Neural cell (in vitro differentiated cells): ENCODE measurements at regions not wholly inside any gene's neighbourhood (a gene's known extent, or its start where the extent isn't known, plus 50 kb on each side); places are given as distances from the start of the nearest gene placed in this dataset.
"Not testable (repeated sequence)": the region's sequence is repeated elsewhere in the genome, so short reads cannot be mapped to it uniquely, and the experiment has no call there.

ENCODE experiments used
- H2AFZ ChIP-seq: fragments of 200-600, 300-800 bp; sonication (generic), shearing (Covaris generic); 2 replicates; pipeline ENCODE4 v1.6.0; 2014; ENCODE audit warnings: low read depth, mild to moderate bottlenecking, antibody characterized with exemption, low read length, moderate library complexity
- H3F3A ChIP-seq: fragments of 200-600 bp; shearing (Covaris generic); 2 replicates; pipeline ENCODE4 v1.6.1; 2016; ENCODE audit warnings: mild to moderate bottlenecking, moderate library complexity, mixed read lengths, antibody characterized with exemption, low read length; ENCODE audit not compliant: insufficient read depth, poor library complexity, severe bottlenecking
- H3K27ac ChIP-seq: fragments of 200-600, 300-800 bp; sonication (generic), shearing (Covaris generic); 2 replicates; pipeline ENCODE4 v1.5.1; 2014; ENCODE audit warnings: mild to moderate bottlenecking, low read length, moderate library complexity
- H3K27me3 ChIP-seq: fragments of 300-800, 200-600 bp; sonication (generic), shearing (Covaris generic); 2 replicates; pipeline ENCODE4 v1.6.0; 2014; ENCODE audit warnings: mild to moderate bottlenecking, low read depth, low read length, moderate library complexity; ENCODE audit not compliant: insufficient read depth
- H3K36me3 ChIP-seq: fragments of 300-800, 200-600 bp; sonication (generic), shearing (Covaris generic); 2 replicates; pipeline ENCODE4 v1.5.1; 2014; ENCODE audit warnings: mild to moderate bottlenecking, antibody characterized with exemption, low read length, moderate library complexity; ENCODE audit not compliant: insufficient read depth
- H3K4me2 ChIP-seq: fragments of 300-800, 200-600 bp; sonication (generic), shearing (Covaris generic); 2 replicates; pipeline ENCODE4 v1.6.0; 2014; ENCODE audit warnings: mild to moderate bottlenecking, low read length
- H3K4me3 ChIP-seq: fragments of 300-800, 200-600 bp; sonication (generic), shearing (Covaris generic); 2 replicates; pipeline ENCODE4 v1.5.1; 2014; ENCODE audit warnings: mild to moderate bottlenecking, low read length, moderate library complexity
- H3K79me2 ChIP-seq: fragments of 200-600 bp; shearing (Covaris generic); replicated peaks from 2 replicates; pipeline ENCODE4 v1.6.0; 2014; ENCODE audit warnings: mild to moderate bottlenecking, low read length, moderate library complexity; ENCODE audit not compliant: insufficient read depth
- H3K9ac ChIP-seq: fragments of 300-800, 200-600 bp; sonication (generic), shearing (Covaris generic); 2 replicates; pipeline ENCODE4 v1.6.1; 2016; ENCODE audit warnings: mild to moderate bottlenecking, low read length, mixed read lengths
- H3K9me2 ChIP-seq: fragments of 200-600 bp; shearing (Covaris generic); 2 replicates; pipeline ENCODE4 v1.6.1; 2016; ENCODE audit warnings: mild to moderate bottlenecking, low read length, mixed read lengths; ENCODE audit not compliant: insufficient read depth
- H3K9me3 ChIP-seq: fragments of 200-600, 300-800 bp; sonication (generic), shearing (Covaris generic); 2 replicates; pipeline ENCODE4 v1.6.1; 2016; ENCODE audit warnings: mild to moderate bottlenecking, mixed run types, low read length, moderate library complexity, mixed read lengths
- H4K20me1 ChIP-seq: fragments of 200-600 bp; shearing (Covaris generic); 2 replicates; pipeline ENCODE4 v1.6.1; 2016; ENCODE audit warnings: mild to moderate bottlenecking, mixed run types; ENCODE audit not compliant: insufficient read depth
- EP300 ChIP-seq: fragments of 450-650 bp; conservative IDR thresholded peaks from 2 replicates; pipeline ENCODE4 v1.6.1; 2014; ENCODE audit warnings: antibody characterized with exemption, mild to moderate bottlenecking, moderate library complexity; ENCODE audit not compliant: poor library complexity, severe bottlenecking
- EZH2 ChIP-seq: fragments of 200-600, 300-800 bp; shearing (Covaris generic), sonication (generic); IDR thresholded peaks from 2 replicates; pipeline ENCODE4 v1.6.1; 2014; ENCODE audit warnings: antibody characterized with exemption, low read length, borderline replicate concordance, mild to moderate bottlenecking; ENCODE audit not compliant: insufficient read depth, poor library complexity, severe bottlenecking
- MXI1 ChIP-seq: fragments of 450-650 bp; conservative IDR thresholded peaks from 2 replicates; pipeline ENCODE4 v1.6.1; 2014; ENCODE audit warnings: antibody characterized with exemption, mild to moderate bottlenecking; ENCODE audit not compliant: poor library complexity, severe bottlenecking
- POLR2AphosphoS5 ChIP-seq: IDR thresholded peaks from 2 replicates; pipeline ENCODE4 v1.6.1; 2012
- RAD21 ChIP-seq: fragments of 450-650 bp; conservative IDR thresholded peaks from 2 replicates; pipeline ENCODE4 v1.6.1; 2014; ENCODE audit warnings: antibody characterized with exemption, mild to moderate bottlenecking, moderate library complexity
- REST ChIP-seq: IDR thresholded peaks from 2 replicates; pipeline ENCODE4 v1.6.1; 2012; ENCODE audit warnings: borderline replicate concordance
- SMC3 ChIP-seq: fragments of 450-650 bp; conservative IDR thresholded peaks from 2 replicates; pipeline ENCODE4 v1.6.1; 2014; ENCODE audit warnings: antibody characterized with exemption, mild to moderate bottlenecking, moderate library complexity; ENCODE audit not compliant: poor library complexity
- TAF1 ChIP-seq: IDR thresholded peaks from 2 replicates; pipeline ENCODE4 v1.6.1; 2012; ENCODE audit warnings: low read depth
- TF ChIP-seq, protein P1 (sequence below): fragments of 450-650 bp; IDR thresholded peaks from 2 replicates; pipeline ENCODE4 v1.5.1; 2014; ENCODE audit warnings: antibody characterized with exemption, mild to moderate bottlenecking, moderate library complexity; ENCODE audit not compliant: poor library complexity, severe bottlenecking

DNA sequence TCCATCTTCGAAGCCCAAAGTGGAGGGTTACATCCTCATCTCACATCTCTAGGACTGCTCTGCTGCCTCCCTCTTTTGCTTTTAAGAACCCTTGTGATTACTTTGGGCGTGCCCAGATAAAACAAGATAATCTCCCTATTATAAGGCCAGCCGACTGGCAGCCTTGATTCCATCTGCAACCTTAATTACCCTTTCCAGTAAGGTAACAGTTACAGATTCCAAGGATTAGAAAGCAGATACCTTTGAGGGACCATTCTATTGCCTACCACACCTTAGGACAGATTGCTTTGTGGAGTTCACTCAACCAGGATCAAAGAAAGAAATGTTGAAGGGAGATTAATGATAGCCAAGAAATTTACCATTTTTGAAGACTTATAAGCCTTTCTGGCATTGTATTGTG, 250.8 kb upstream of the ACVR2A start:
- H3K9ac ChIP-seq: no peak overlapping the region
- H3K27me3 ChIP-seq: no peaks in the 10 kb centered on the region
- no peaks in the 10 kb centered on the region for H3K79me2 ChIP-seq
- H3K4me3 ChIP-seq: no peak overlapping the region
- H4K20me1 ChIP-seq: no peaks in the 10 kb centered on the region
- no peak overlapping the region for H3K27ac ChIP-seq
- no peaks in the 10 kb centered on the region for H3K9me3 ChIP-seq
- H3F3A ChIP-seq: no peaks in the 10 kb centered on the region
- TF ChIP-seq TAF1 (no peak), RAD21 (no peak), EP300 (no peak), MXI1 (no peak), POLR2AphosphoS5 (no peak), SMC3 (no peak), EZH2 (no peak), REST (no peak)
- TF ChIP-seq, protein P1, sequence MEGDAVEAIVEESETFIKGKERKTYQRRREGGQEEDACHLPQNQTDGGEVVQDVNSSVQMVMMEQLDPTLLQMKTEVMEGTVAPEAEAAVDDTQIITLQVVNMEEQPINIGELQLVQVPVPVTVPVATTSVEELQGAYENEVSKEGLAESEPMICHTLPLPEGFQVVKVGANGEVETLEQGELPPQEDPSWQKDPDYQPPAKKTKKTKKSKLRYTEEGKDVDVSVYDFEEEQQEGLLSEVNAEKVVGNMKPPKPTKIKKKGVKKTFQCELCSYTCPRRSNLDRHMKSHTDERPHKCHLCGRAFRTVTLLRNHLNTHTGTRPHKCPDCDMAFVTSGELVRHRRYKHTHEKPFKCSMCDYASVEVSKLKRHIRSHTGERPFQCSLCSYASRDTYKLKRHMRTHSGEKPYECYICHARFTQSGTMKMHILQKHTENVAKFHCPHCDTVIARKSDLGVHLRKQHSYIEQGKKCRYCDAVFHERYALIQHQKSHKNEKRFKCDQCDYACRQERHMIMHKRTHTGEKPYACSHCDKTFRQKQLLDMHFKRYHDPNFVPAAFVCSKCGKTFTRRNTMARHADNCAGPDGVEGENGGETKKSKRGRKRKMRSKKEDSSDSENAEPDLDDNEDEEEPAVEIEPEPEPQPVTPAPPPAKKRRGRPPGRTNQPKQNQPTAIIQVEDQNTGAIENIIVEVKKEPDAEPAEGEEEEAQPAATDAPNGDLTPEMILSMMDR: no peak
- no peaks in the 10 kb centered on the region for H3K36me3 ChIP-seq
- H3K4me2 ChIP-seq: no peak overlapping the region
- no peak overlapping the region for H2AFZ ChIP-seq
- H3K9me2 ChIP-seq: no peaks in the 10 kb centered on the region

DNA sequence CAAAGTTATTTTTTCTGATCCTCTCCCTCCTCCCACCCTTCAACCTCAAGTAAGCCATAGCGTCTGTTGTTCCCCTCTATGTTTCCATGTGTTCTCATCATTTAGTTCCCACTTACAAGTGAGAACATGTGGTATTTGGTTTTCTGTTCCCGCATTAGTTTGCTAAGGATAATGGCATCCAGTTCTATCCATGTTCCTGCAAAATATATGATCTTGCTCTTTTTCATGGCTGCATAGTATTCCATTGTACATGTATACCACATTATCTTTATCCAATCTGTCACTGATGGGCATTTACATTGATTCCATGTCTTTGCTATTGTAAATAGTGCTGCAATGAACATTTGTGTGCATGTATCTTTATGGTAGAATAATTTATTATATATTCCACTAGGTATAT, 252.0 kb upstream of the ACVR2A start:
- not testable (repeated sequence) for H3F3A ChIP-seq, H3K79me2 ChIP-seq, H3K9me3 ChIP-seq, H3K27ac ChIP-seq, H3K9ac ChIP-seq, H3K9me2 ChIP-seq, H4K20me1 ChIP-seq, H3K4me2 ChIP-seq, H3K27me3 ChIP-seq, H3K36me3 ChIP-seq, H3K4me3 ChIP-seq, H2AFZ ChIP-seq

DNA sequence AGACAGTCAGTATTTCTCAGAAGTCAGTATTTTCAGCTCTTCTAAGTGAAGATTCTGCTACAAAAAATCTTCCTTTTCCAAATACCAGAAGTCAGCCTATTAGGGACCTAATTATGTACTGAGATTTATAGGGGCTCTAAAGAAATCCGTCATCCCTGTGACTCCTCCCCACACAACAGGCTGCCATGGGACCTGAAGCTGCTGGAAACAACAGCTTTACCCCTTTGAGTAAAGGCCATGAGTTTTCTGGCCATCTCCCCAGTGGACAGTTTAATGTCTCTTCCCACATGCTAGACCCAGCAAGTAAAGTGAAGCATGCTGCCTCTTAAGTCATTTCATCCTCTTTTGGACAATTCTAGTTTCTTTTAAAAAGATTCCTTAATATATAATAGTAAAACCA, 255.7 kb upstream of the ACVR2A start:
- H3F3A ChIP-seq: no peaks in the 10 kb centered on the region
- no peaks in the 10 kb centered on the region for H4K20me1 ChIP-seq
- H3K4me2 ChIP-seq: no peak overlapping the region
- no peaks in the 10 kb centered on the region for H3K36me3 ChIP-seq
- H3K4me3 ChIP-seq: no peak overlapping the region
- H3K27ac ChIP-seq: peak overlapping the region; percentile 76
- no peaks in the 10 kb centered on the region for H3K79me2 ChIP-seq
- H3K27me3 ChIP-seq: no peaks in the 10 kb centered on the region
- H3K9me3 ChIP-seq: no peaks in the 10 kb centered on the region
- no peak overlapping the region for H2AFZ ChIP-seq
- no peaks in the 10 kb centered on the region for H3K9me2 ChIP-seq
- no peak for TF ChIP-seq RAD21
- TF ChIP-seq REST: no peak
- no peak for TF ChIP-seq TAF1
- TF ChIP-seq, protein P1: no peak
- no peak for TF ChIP-seq SMC3
- TF ChIP-seq EP300: no peak
- TF ChIP-seq EZH2: no peak
- TF ChIP-seq MXI1: no peak
- TF ChIP-seq POLR2AphosphoS5: no peak
- H3K9ac ChIP-seq: no peak overlapping the region
